Retinal pigment epithelial cell (primary cell): ENCODE measurements at regions not wholly inside any gene's neighbourhood (a gene's known extent, or its start where the extent isn't known, plus 50 kb on each side); places are given as distances from the start of the nearest gene placed in this dataset.
A peak's percentile ranks its signal among the peaks of the same experiment; 100 is the strongest.

Experiments
- DNase-seq: peaks from one replicate; pipeline ENCODE4 v3.0.0-alpha.2; 2010; ENCODE audit warnings: low read depth
- H3K4me3 ChIP-seq: 2 replicates; pipeline ENCODE4 v1.5.1; 2011; ENCODE audit warnings: mild to moderate bottlenecking, low read length, control low read depth, moderate library complexity
- TF ChIP-seq, protein P1 (sequence below): conservative IDR thresholded peaks from 2 replicates; pipeline ENCODE4 v1.5.1; 2011; ENCODE audit warnings: low read depth, low read length, control low read depth, inconsistent platforms

DNA sequence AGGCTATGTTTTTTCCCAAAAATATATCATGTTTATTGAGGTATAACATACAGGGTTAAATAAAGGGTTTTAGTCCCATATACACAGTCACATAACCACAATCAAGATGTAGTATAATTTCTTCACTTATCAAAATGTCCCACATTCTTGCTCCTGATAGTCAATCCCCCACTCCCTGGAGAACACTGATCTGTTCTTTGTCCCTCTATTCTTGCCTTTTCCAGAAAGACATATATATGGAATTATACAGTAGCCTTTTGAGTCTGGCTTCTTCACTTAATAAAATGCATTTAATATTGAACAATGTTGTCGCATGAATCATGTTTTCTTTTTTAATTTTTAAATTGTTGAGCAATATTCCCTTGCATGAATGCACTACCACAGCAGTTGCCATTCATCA lies 1059.7 kb downstream of the TSN start:
- no peak overlapping the region for H3K4me3 ChIP-seq
- TF ChIP-seq, protein P1, sequence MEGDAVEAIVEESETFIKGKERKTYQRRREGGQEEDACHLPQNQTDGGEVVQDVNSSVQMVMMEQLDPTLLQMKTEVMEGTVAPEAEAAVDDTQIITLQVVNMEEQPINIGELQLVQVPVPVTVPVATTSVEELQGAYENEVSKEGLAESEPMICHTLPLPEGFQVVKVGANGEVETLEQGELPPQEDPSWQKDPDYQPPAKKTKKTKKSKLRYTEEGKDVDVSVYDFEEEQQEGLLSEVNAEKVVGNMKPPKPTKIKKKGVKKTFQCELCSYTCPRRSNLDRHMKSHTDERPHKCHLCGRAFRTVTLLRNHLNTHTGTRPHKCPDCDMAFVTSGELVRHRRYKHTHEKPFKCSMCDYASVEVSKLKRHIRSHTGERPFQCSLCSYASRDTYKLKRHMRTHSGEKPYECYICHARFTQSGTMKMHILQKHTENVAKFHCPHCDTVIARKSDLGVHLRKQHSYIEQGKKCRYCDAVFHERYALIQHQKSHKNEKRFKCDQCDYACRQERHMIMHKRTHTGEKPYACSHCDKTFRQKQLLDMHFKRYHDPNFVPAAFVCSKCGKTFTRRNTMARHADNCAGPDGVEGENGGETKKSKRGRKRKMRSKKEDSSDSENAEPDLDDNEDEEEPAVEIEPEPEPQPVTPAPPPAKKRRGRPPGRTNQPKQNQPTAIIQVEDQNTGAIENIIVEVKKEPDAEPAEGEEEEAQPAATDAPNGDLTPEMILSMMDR: no peak
- DNase-seq: no peak

DNA sequence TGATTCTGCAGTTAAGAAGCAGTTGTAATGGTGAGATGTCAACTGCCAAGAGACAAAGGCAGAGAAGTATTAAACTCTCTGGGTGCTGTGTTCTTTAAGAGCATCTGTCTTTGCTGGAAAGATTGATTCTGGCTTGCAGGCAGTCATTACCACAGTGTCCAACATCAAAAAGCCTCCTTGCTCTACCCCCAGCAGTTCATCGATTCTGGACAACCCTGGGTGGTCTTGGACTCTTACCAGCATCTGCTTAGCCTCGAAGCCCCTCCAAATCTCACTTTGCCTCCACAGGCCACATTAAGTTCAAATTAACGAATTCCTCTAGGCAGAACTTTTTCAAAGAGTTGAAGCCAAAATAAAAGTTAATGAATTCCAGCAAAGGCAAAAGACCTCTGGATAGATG lies 1061.4 kb downstream of the TSN start:
- no peak for DNase-seq
- no peak overlapping the region for H3K4me3 ChIP-seq
- TF ChIP-seq, protein P1: no peak

DNA sequence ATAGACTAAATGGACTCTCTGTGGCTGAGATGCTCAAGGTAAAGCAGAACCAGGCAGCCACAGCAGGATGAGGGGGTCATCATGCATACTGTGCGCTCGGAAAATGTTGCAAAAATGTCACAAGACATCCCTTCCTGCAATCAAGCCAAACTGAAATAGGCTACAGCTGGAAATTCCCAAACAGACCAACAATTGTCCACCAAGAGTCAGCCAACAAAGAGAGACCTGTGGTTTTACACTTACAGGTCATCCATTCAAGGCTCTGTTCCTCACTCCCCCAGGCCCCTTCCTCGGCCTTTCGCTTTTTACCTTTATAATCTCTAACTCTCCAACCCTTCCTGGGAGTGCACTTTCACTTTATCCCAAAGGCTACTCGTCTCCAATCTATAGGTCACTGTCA lies 1066.9 kb downstream of the TSN start:
- H3K4me3 ChIP-seq: no peak overlapping the region
- DNase-seq: no peak
- TF ChIP-seq, protein P1: no peak

DNA sequence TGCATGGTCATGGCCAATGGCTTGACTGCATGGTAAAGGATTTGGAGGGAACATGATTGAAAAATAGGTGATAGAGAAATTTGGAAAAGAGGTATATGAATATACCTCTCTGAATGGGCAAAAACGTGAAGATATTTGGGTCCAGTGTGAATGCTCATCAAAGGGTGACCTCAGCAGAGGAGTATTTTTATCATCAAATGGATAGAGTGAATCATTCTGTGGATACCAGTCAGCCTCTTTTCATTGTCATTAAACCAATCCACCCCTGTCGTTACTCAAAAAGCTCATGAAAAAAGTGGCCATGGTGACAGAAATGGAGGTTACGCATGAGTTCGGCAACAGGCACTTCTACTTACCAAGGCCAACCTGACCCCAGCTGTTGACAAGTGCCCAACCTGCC lies 1074.7 kb downstream of the TSN start:
- TF ChIP-seq, protein P1: no peak
- no peak for DNase-seq
- no peak overlapping the region for H3K4me3 ChIP-seq

DNA sequence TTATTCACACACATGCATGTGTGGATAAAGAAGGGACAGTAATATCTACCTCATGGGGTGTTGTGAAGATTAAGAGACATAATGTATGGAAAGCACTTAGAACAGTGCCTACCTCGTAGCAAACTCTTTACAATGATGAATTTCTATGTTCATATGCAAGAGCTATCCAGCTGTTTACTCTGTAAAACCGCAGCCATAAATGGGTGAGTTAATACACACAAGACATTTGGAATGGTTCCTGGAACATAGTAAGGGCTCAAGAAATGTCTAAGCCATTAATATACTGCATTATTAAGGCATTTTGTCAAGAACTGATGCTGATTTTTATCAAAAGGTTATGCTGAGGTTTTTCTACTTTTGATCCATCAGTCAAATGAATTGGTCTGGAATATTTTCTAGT lies 1076.2 kb downstream of the TSN start:
- DNase-seq: no peak
- TF ChIP-seq, protein P1: no peak

DNA sequence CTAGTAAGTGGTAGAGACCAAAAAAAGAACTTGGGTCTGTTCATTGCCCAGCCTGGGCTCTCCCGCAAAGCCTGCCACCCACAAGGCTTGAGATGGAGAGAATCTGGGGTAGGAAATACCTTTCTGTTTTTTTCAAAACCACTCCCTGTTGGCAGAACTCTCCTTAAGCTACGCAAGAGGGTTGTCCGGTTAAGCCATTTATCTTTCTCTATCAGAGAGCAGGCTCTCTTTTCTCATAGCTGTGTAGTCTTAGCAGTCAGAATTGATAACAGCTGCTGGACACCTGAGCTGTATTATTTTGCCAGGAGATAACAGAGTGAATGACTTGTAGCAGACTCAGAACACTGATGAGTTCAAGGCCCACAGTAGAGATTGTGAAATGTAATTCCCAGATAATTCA lies 1088.1 kb downstream of the TSN start:
- TF ChIP-seq, protein P1: no peak
- peak; percentile 5 for DNase-seq

More for the DNA sequence above, 1076.2 kb downstream of the TSN start:
- no peak overlapping the region for H3K4me3 ChIP-seq

DNA sequence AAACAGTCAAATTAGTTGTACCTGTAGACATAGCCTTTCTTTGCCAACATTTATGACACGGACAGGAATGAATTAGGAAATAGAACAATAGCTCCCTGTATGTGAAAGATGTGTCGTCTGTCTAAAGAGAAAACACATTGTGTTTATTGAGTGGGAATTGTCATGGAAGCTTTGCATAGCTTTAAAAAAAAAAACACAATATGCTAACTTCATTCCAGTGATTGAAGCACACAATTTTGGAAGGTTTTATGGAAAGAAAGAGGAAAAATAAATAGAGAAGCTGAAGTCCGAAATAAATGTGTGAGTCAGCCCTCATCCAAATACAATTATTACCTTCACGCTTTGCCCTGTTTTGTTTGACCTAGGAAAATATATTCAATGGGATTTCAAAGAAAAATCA lies 1095.7 kb downstream of the TSN start:
- no peak for DNase-seq
- TF ChIP-seq, protein P1: no peak

More for the DNA sequence above, 1088.1 kb downstream of the TSN start:
- H3K4me3 ChIP-seq: no peak overlapping the region

More for the DNA sequence above, 1095.7 kb downstream of the TSN start:
- no peak overlapping the region for H3K4me3 ChIP-seq
